ENCODE measurements at regions not wholly inside any gene's neighbourhood (a gene's known extent, or its start where the extent isn't known, plus 50 kb on each side); places are given as distances from the start of the nearest gene placed in this dataset.

- no peak for DNase-seq
- no peak overlapping the region for H3K4me3 ChIP-seq
- no peaks in the 10 kb centered on the region for H3K27me3 ChIP-seq
- intact Hi-C loops (cut with DNase I; ENCODE audit: low total_unique reads): no loop called here
- TF ChIP-seq POLR2A (IDR thresholded peaks at IDR 0.05): no peak
- TF ChIP-seq, protein P1, sequence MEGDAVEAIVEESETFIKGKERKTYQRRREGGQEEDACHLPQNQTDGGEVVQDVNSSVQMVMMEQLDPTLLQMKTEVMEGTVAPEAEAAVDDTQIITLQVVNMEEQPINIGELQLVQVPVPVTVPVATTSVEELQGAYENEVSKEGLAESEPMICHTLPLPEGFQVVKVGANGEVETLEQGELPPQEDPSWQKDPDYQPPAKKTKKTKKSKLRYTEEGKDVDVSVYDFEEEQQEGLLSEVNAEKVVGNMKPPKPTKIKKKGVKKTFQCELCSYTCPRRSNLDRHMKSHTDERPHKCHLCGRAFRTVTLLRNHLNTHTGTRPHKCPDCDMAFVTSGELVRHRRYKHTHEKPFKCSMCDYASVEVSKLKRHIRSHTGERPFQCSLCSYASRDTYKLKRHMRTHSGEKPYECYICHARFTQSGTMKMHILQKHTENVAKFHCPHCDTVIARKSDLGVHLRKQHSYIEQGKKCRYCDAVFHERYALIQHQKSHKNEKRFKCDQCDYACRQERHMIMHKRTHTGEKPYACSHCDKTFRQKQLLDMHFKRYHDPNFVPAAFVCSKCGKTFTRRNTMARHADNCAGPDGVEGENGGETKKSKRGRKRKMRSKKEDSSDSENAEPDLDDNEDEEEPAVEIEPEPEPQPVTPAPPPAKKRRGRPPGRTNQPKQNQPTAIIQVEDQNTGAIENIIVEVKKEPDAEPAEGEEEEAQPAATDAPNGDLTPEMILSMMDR (IDR thresholded peaks at IDR 0.05): no peak
- no peaks in the 10 kb centered on the region for H3K9me3 ChIP-seq
- no peaks in the 10 kb centered on the region for H3K36me3 ChIP-seq
- no peak overlapping the region for H3K27ac ChIP-seq
- no peaks in the 10 kb centered on the region for H3K4me1 ChIP-seq
Measured at GRCh38 chr11:134517115-134517514, 105.1 kb upstream of the B3GAT1 start.

GRCh38 chr11:134516529-134516928 is 104.5 kb upstream of the B3GAT1 start:
- Histone ChIP-seq H3K36me3 (no peaks in the 10 kb centered on the region), H3K27ac (no peak overlapping the region), H3K4me3 (no peak overlapping the region), H3K9me3 (no peaks in the 10 kb centered on the region), H3K27me3 (no peaks in the 10 kb centered on the region), H3K4me1 (no peaks in the 10 kb centered on the region)
- intact Hi-C loops (cut with DNase I; ENCODE audit: low total_unique reads): no loop called here
- no peak for TF ChIP-seq POLR2A (IDR thresholded peaks at IDR 0.05)
- TF ChIP-seq, protein P1 (IDR thresholded peaks at IDR 0.05): no peak
- peak in 1 of 2 donors; percentile 5 for DNase-seq

- Histone ChIP-seq H3K4me1 (no peaks in the 10 kb centered on the region), H3K27ac (no peak overlapping the region), H3K27me3 (no peaks in the 10 kb centered on the region), H3K4me3 (no peak overlapping the region), H3K9me3 (no peaks in the 10 kb centered on the region), H3K36me3 (no peaks in the 10 kb centered on the region)
- no peak for TF ChIP-seq POLR2A (IDR thresholded peaks at IDR 0.05)
- TF ChIP-seq, protein P1 (IDR thresholded peaks at IDR 0.05): no peak
- intact Hi-C loops (cut with DNase I; ENCODE audit: low total_unique reads): no loop called here
- peak in 1 of 2 donors; percentile 5 for DNase-seq
Measured at GRCh38 chr11:134515081-134515960, 103.3 kb upstream of the B3GAT1 start.

- no peaks in the 10 kb centered on the region for H3K36me3 ChIP-seq
- H3K4me3 ChIP-seq: no peak overlapping the region
- TF ChIP-seq POLR2A (IDR thresholded peaks at IDR 0.05): no peak
- TF ChIP-seq, protein P1 (IDR thresholded peaks at IDR 0.05): no peak
- H3K9me3 ChIP-seq: no peaks in the 10 kb centered on the region
- H3K27me3 ChIP-seq: no peaks in the 10 kb centered on the region
- intact Hi-C loops (cut with DNase I; ENCODE audit: low total_unique reads): no loop called here
- DNase-seq: peak in 1 of 2 donors; percentile 3
- no peak overlapping the region for H3K27ac ChIP-seq
- no peaks in the 10 kb centered on the region for H3K4me1 ChIP-seq
Measured at GRCh38 chr11:134514354-134514951, 102.4 kb upstream of the B3GAT1 start.

- intact Hi-C loops (cut with DNase I; ENCODE audit: low total_unique reads): no loop called here
- Histone ChIP-seq H3K9me3 (no peaks in the 10 kb centered on the region), H3K36me3 (no peaks in the 10 kb centered on the region), H3K4me3 (no peak overlapping the region), H3K4me1 (no peaks in the 10 kb centered on the region), H3K27me3 (no peaks in the 10 kb centered on the region), H3K27ac (no peak overlapping the region)
- peak; percentile 1 to 3 for DNase-seq
- TF ChIP-seq, protein P1 (IDR thresholded peaks at IDR 0.05): no peak
- no peak for TF ChIP-seq POLR2A (IDR thresholded peaks at IDR 0.05)
Measured at GRCh38 chr11:134513585-134514120, 101.6 kb upstream of the B3GAT1 start.

All from uterus (tissue), 3 donors.